ENCODE measurements at regions not wholly inside any gene's neighbourhood (a gene's known extent, or its start where the extent isn't known, plus 50 kb on each side); places are given as distances from the start of the nearest gene placed in this dataset.

DNA sequence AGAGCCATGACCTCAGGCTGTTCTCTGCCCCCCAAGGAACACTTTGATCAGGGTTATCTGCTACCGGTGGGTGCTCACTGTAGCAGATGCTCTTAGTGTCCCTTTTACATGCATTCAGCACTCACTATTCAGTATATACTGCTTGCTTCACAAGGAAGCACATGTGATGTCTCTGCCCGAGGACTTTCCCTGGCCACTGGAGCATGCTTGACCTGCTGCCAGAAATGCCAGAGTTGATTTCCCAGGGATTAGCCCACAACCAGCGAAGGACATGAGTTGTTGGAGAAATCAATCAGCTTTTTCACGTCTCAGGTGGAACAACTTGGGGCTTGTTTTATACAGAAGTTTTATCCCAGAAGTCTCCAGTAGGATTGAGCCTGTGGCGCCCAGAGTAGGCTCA is 51.2 kb upstream of the RPS6KA3 start:
- TF ChIP-seq, protein P1, sequence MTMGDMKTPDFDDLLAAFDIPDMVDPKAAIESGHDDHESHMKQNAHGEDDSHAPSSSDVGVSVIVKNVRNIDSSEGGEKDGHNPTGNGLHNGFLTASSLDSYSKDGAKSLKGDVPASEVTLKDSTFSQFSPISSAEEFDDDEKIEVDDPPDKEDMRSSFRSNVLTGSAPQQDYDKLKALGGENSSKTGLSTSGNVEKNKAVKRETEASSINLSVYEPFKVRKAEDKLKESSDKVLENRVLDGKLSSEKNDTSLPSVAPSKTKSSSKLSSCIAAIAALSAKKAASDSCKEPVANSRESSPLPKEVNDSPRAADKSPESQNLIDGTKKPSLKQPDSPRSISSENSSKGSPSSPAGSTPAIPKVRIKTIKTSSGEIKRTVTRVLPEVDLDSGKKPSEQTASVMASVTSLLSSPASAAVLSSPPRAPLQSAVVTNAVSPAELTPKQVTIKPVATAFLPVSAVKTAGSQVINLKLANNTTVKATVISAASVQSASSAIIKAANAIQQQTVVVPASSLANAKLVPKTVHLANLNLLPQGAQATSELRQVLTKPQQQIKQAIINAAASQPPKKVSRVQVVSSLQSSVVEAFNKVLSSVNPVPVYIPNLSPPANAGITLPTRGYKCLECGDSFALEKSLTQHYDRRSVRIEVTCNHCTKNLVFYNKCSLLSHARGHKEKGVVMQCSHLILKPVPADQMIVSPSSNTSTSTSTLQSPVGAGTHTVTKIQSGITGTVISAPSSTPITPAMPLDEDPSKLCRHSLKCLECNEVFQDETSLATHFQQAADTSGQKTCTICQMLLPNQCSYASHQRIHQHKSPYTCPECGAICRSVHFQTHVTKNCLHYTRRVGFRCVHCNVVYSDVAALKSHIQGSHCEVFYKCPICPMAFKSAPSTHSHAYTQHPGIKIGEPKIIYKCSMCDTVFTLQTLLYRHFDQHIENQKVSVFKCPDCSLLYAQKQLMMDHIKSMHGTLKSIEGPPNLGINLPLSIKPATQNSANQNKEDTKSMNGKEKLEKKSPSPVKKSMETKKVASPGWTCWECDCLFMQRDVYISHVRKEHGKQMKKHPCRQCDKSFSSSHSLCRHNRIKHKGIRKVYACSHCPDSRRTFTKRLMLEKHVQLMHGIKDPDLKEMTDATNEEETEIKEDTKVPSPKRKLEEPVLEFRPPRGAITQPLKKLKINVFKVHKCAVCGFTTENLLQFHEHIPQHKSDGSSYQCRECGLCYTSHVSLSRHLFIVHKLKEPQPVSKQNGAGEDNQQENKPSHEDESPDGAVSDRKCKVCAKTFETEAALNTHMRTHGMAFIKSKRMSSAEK (CRISPR knock-in tag; IDR thresholded peaks at IDR 0.05; ENCODE audit: borderline replicate concordance), result no peak
- TF ChIP-seq ATF1 (CRISPR knock-in tag; IDR thresholded peaks at IDR 0.05), result no peak
- TF ChIP-seq, protein P2, sequence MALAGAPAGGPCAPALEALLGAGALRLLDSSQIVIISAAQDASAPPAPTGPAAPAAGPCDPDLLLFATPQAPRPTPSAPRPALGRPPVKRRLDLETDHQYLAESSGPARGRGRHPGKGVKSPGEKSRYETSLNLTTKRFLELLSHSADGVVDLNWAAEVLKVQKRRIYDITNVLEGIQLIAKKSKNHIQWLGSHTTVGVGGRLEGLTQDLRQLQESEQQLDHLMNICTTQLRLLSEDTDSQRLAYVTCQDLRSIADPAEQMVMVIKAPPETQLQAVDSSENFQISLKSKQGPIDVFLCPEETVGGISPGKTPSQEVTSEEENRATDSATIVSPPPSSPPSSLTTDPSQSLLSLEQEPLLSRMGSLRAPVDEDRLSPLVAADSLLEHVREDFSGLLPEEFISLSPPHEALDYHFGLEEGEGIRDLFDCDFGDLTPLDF (CRISPR knock-in tag; IDR thresholded peaks at IDR 0.05), result no peak
- no peak for TF ChIP-seq NFATC4 (CRISPR knock-in tag; IDR thresholded peaks at IDR 0.05)
- TF ChIP-seq ZNF671 (CRISPR knock-in tag; IDR thresholded peaks at IDR 0.05), result no peak
- no peak for TF ChIP-seq FOXP1 (CRISPR knock-in tag; IDR thresholded peaks at IDR 0.05; ENCODE audit: borderline replicate concordance)
- TF ChIP-seq ZNF317 (CRISPR knock-in tag; IDR thresholded peaks at IDR 0.05; ENCODE audit: borderline replicate concordance, low read depth), result no peak
- TF ChIP-seq TCF7 (CRISPR knock-in tag; IDR thresholded peaks at IDR 0.05; ENCODE audit: low read depth), result no peak
- no peak for TF ChIP-seq ZNF219 (CRISPR knock-in tag; IDR thresholded peaks at IDR 0.05; ENCODE audit: borderline replicate concordance)
- no peak for TF ChIP-seq ZNF263 (CRISPR knock-in tag; IDR thresholded peaks at IDR 0.05; ENCODE audit: low read depth)
- TF ChIP-seq RORB (CRISPR knock-in tag; IDR thresholded peaks at IDR 0.05), result no peak
- TF ChIP-seq, protein P3, sequence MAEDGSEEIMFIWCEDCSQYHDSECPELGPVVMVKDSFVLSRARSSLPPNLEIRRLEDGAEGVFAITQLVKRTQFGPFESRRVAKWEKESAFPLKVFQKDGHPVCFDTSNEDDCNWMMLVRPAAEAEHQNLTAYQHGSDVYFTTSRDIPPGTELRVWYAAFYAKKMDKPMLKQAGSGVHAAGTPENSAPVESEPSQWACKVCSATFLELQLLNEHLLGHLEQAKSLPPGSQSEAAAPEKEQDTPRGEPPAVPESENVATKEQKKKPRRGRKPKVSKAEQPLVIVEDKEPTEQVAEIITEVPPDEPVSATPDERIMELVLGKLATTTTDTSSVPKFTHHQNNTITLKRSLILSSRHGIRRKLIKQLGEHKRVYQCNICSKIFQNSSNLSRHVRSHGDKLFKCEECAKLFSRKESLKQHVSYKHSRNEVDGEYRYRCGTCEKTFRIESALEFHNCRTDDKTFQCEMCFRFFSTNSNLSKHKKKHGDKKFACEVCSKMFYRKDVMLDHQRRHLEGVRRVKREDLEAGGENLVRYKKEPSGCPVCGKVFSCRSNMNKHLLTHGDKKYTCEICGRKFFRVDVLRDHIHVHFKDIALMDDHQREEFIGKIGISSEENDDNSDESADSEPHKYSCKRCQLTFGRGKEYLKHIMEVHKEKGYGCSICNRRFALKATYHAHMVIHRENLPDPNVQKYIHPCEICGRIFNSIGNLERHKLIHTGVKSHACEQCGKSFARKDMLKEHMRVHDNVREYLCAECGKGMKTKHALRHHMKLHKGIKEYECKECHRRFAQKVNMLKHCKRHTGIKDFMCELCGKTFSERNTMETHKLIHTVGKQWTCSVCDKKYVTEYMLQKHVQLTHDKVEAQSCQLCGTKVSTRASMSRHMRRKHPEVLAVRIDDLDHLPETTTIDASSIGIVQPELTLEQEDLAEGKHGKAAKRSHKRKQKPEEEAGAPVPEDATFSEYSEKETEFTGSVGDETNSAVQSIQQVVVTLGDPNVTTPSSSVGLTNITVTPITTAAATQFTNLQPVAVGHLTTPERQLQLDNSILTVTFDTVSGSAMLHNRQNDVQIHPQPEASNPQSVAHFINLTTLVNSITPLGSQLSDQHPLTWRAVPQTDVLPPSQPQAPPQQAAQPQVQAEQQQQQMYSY (CRISPR knock-in tag; IDR thresholded peaks at IDR 0.05), result no peak
- TF ChIP-seq, protein P4, sequence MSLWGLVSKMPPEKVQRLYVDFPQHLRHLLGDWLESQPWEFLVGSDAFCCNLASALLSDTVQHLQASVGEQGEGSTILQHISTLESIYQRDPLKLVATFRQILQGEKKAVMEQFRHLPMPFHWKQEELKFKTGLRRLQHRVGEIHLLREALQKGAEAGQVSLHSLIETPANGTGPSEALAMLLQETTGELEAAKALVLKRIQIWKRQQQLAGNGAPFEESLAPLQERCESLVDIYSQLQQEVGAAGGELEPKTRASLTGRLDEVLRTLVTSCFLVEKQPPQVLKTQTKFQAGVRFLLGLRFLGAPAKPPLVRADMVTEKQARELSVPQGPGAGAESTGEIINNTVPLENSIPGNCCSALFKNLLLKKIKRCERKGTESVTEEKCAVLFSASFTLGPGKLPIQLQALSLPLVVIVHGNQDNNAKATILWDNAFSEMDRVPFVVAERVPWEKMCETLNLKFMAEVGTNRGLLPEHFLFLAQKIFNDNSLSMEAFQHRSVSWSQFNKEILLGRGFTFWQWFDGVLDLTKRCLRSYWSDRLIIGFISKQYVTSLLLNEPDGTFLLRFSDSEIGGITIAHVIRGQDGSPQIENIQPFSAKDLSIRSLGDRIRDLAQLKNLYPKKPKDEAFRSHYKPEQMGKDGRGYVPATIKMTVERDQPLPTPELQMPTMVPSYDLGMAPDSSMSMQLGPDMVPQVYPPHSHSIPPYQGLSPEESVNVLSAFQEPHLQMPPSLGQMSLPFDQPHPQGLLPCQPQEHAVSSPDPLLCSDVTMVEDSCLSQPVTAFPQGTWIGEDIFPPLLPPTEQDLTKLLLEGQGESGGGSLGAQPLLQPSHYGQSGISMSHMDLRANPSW (CRISPR knock-in tag; conservative IDR thresholded peaks at IDR 0.05; ENCODE audit: low read depth), result no peak
- TF ChIP-seq, protein P5, sequence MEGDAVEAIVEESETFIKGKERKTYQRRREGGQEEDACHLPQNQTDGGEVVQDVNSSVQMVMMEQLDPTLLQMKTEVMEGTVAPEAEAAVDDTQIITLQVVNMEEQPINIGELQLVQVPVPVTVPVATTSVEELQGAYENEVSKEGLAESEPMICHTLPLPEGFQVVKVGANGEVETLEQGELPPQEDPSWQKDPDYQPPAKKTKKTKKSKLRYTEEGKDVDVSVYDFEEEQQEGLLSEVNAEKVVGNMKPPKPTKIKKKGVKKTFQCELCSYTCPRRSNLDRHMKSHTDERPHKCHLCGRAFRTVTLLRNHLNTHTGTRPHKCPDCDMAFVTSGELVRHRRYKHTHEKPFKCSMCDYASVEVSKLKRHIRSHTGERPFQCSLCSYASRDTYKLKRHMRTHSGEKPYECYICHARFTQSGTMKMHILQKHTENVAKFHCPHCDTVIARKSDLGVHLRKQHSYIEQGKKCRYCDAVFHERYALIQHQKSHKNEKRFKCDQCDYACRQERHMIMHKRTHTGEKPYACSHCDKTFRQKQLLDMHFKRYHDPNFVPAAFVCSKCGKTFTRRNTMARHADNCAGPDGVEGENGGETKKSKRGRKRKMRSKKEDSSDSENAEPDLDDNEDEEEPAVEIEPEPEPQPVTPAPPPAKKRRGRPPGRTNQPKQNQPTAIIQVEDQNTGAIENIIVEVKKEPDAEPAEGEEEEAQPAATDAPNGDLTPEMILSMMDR (IDR thresholded peaks at IDR 0.05), result no peak
- TF ChIP-seq KAT7 (CRISPR knock-in tag; IDR thresholded peaks at IDR 0.05; ENCODE audit: borderline replicate concordance), result no peak
- no peak for TF ChIP-seq ESRRA (CRISPR knock-in tag; IDR thresholded peaks at IDR 0.05; ENCODE audit: borderline replicate concordance)
- TF ChIP-seq, protein P6, sequence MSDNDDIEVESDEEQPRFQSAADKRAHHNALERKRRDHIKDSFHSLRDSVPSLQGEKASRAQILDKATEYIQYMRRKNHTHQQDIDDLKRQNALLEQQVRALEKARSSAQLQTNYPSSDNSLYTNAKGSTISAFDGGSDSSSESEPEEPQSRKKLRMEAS (CRISPR knock-in tag; IDR thresholded peaks at IDR 0.05), result no peak
- TF ChIP-seq CBFB (CRISPR knock-in tag; IDR thresholded peaks at IDR 0.05; ENCODE audit: low read depth), result no peak
- ChIA-PET POLR2A (no interaction called here), CTCF (no interaction called here)
- H3K9me3 Mint-ChIP-seq, result no peaks in the 10 kb centered on the region
- DNase-seq (ENCODE audit: low spot score) (no peak), ATAC-seq (no peak)
- peaks cover 4% of the 10 kb centered on the region for H3K27me3 Mint-ChIP-seq (ENCODE audit: low read depth)
- no peaks in the 10 kb centered on the region for H3K36me3 Mint-ChIP-seq
- H3K4me1 Mint-ChIP-seq, result peaks cover 4% of the 10 kb centered on the region
- H3K4me3 Mint-ChIP-seq, result no peak overlapping the region
- no peak overlapping the region for H3K27ac Mint-ChIP-seq

All from WTC11 (cell line).